Neural progenitor cell (in vitro differentiated cells): ENCODE measurements at regions not wholly inside any gene's neighbourhood (a gene's known extent, or its start where the extent isn't known, plus 50 kb on each side); places are given as distances from the start of the nearest gene placed in this dataset.

Source experiments
- EZH2 ChIP-seq: fragments of 200-600 bp; sonication (generic); IDR thresholded peaks from 2 replicates; pipeline ENCODE4 v1.6.1; 2017; ENCODE audit warnings: antibody characterized with exemption, mild to moderate bottlenecking, moderate library complexity
- EZH2phosphoT487 ChIP-seq: fragments of 200-600 bp; sonication (generic); IDR thresholded peaks from 2 replicates; pipeline ENCODE4 v1.6.1; 2017; ENCODE audit warnings: antibody characterized with exemption
- TF ChIP-seq, protein P1 (sequence below): fragments of 200-600 bp; sonication (generic); IDR thresholded peaks from 2 replicates; pipeline ENCODE4 v1.5.1; 2017; ENCODE audit warnings: antibody characterized with exemption, mild to moderate bottlenecking

- TF ChIP-seq, protein P1, sequence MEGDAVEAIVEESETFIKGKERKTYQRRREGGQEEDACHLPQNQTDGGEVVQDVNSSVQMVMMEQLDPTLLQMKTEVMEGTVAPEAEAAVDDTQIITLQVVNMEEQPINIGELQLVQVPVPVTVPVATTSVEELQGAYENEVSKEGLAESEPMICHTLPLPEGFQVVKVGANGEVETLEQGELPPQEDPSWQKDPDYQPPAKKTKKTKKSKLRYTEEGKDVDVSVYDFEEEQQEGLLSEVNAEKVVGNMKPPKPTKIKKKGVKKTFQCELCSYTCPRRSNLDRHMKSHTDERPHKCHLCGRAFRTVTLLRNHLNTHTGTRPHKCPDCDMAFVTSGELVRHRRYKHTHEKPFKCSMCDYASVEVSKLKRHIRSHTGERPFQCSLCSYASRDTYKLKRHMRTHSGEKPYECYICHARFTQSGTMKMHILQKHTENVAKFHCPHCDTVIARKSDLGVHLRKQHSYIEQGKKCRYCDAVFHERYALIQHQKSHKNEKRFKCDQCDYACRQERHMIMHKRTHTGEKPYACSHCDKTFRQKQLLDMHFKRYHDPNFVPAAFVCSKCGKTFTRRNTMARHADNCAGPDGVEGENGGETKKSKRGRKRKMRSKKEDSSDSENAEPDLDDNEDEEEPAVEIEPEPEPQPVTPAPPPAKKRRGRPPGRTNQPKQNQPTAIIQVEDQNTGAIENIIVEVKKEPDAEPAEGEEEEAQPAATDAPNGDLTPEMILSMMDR, result no peak
- TF ChIP-seq EZH2phosphoT487, result no peak
- TF ChIP-seq EZH2, result no peak
Observed at GRCh38 chr1:79262745-79263258, 256.3 kb upstream of the ADGRL4 start.
